Heart left ventricle (tissue), 13 donors: ENCODE measurements at regions not wholly inside any gene's neighbourhood (a gene's known extent, or its start where the extent isn't known, plus 50 kb on each side); places are given as distances from the start of the nearest gene placed in this dataset.

Experiments used
- CTCF ChIP-seq, 12 donors: fragments of 200-600 bp; sonication (generic) in 4 of 12; IDR thresholded peaks; one replicate each; pipeline versions ENCODE4 v1.5.0 to v1.8.0; 2018 to 2022; ENCODE audit warnings: antibody characterized with exemption in 12 of 12, mild to moderate bottlenecking in 5 of 12
- POLR2A ChIP-seq, 2 donors: fragments of 450-650 bp; IDR thresholded peaks; one replicate each; pipeline ENCODE4 v1.6.1; 2017; ENCODE audit warnings: antibody characterized with exemption in 2 of 2, mild to moderate bottlenecking in 2 of 2, moderate library complexity in 2 of 2
- donor health status: ischemic (EF 13 %, LVEDD 7.1; RV severe dilation, severe dysfunction).
- donor health status: DM: no; HTN: yes; CAD: no.
- donor health status: DM: no; HTN: no; CAD: no.
- donor health status: ischemic (EF 25% LVEDD 6.9; RV normal size, moderate dysfunction).
- donor health status: ischemic (EF 25% LVEDD 5.7; RV mildly dilated, moderate dysfunction).
- donor health status: ischemic (EF 35%, LVEDD 5.7; RV mildly dilated, moderate dysfunction).
- donor health status: nonischemic (EF 11% LVEDD 7.7; RV severe dilation, severe dysfunction).
- donor health status: DM: yes; HTN: yes; CAD: no.
- donor health status: PGD.
- donor health status: ischemic (EF 29% LVEDD 5.4; RV normal size, mild dysfunction).
- donor health status: nonischemic (EF 23%, LVEDD 6.1; RV moderate dilation, normal function).

GRCh38 chr17:45639297-45639849, 144.7 kb upstream of the CRHR1 start:
- TF ChIP-seq CTCF (IDR thresholded peaks at IDR 0.05) (no peak), POLR2A (IDR thresholded peaks at IDR 0.05) (no peak)
